Embryonic facial prominence (tissue), 1 donor: ENCODE measurements at regions not wholly inside any gene's neighbourhood (a gene's known extent, or its start where the extent isn't known, plus 50 kb on each side); places are given as distances from the start of the nearest gene placed in this dataset.
"Not testable (repeated sequence)": the region's sequence is repeated elsewhere in the genome, so short reads cannot be mapped to it uniquely, and the experiment has no call there.

Experiments
- DNase-seq: peaks from one replicate; pipeline ENCODE4 v3.0.0-alpha.2; 2016; ENCODE audit errors: extremely low spot score

DNA sequence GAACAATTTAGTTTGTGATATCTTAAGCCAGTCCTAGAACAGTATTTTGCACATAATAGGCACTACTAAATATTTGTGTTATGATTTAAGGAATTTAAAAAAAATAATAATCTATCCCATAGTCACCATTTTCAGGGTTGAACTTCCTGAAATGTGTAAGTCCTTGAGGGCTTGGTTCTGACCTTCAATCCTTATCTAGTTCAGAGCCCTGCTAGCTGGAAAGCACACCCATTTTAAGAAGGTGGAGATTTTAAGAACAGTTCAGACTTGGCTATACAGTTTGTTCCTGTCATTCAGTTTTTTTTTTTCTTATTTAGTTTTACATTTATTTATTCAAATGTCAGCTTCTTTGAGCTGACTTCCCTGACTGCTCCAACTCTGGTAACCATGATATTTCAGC is 183.4 kb upstream of the MAGI2 start:
- DNase-seq, result no peak

GRCh38 chr7:79625921-79626320 is 172.5 kb upstream of the MAGI2 start:
- DNase-seq, result not testable (repeated sequence)

GRCh38 chr7:79624336-79624735 is 170.9 kb upstream of the MAGI2 start:
- no peak for DNase-seq

DNA sequence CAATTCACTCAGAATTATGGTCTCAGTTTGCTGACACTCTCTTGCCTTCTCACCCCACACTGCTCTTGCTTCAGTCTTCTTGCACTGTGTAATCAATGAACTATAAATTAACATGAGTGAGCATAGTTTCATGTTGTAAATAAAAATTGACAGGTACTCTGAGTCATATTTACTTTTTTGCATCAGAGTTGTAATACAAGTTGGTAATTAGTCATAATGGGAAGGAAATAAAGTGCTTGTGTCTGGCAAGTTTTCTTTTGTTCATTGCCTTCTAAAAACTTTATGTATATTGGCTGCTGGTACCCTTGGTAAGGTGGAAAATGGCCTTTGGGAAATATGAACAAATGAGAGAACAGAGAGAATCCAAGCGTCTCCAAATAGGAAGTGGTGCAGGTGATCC is 169.3 kb upstream of the MAGI2 start:
- DNase-seq, result no peak

GRCh38 chr7:79620291-79620690 is 166.8 kb upstream of the MAGI2 start:
- DNase-seq, result no peak

- DNase-seq, result no peak
Measured at GRCh38 chr7:79619216-79619615, 165.7 kb upstream of the MAGI2 start.

DNA sequence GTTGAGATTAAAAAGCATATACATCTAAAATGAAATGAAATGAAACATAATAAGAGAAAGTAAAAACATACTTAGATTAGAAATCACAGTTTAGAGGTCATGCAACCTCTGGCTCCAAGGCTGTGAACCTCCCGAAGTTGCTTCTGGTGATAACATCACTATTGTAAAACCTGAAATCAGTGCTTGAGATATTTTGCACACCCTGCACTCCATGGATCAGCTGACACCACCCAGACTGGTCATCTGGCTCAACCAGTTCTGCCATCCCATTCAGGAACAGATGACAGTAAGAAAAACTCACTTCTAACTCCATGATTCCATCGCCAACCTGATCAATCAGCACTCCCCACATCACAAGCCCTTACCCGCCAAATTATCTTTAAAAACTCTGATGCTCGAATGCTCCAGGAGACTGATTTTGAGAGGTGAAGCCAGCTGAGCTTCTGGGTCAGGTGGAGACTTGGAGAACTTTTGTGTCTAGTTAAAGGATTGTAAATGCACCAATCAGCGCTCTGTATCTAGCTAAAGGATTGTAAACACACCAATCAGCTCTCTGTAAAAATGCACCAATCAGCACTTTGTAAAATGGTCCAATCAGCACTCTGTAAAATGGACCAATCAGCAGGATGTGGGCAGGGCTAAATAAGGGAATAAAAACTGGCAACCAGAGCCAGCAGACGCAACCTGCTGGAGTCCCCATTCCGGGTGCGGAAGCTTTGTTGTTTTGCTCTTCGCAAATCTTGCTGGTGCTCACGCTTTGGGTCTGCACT is 162.6 kb upstream of the MAGI2 start:
- DNase-seq, result no peak

DNA sequence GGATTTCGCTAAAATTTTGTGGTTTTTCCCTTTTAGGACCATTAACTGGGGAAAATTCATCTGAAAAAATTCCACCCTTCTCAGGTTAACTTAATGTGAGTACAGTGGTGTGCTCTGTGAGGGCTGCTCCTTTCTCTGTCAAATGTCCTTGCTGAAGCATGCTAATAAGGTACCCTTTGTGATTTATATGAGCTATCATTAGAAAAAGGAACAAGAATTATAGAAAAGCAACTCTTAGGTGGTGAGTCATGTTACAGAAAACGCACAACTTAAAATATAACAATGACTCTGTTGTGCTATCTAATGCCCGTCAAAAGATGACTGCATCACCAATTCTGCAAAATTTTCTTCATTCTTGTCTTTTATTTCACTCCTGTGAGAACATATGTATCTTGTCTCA is 162.0 kb upstream of the MAGI2 start:
- DNase-seq, result no peak

- DNase-seq, result no peak
Measured at GRCh38 chr7:79612903-79613302, 159.4 kb upstream of the MAGI2 start.

- DNase-seq, result no peak
Measured at GRCh38 chr7:79612022-79612421, 158.6 kb upstream of the MAGI2 start.

DNA sequence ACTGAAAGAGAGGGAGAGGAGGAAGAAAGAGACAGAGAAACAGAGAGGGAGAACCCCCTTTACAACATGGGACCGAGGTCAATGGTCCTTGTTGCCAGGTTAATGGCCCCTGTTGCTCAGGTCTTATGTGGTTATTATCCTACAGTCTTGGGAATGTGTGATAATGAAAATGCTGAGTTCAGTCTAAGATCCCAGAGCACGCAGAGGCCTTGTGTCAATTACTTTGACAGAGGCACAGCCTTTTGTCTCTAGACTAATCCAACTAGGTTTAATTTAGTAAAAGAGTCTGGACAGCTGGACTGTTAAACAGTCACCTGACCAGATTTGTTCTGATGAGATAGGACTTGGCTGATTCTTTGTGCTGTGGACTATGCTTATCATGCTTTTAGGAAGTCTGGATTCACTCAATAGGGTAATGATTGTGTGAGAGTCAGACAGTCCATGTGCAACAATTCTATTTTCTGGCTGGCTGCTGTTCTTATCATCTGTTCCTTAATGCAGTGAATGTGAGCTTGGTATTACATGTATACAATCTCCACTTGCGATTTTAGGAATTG is 157.4 kb upstream of the MAGI2 start:
- no peak for DNase-seq

GRCh38 chr7:79610313-79610712 is 156.8 kb upstream of the MAGI2 start:
- DNase-seq, result no peak

DNA sequence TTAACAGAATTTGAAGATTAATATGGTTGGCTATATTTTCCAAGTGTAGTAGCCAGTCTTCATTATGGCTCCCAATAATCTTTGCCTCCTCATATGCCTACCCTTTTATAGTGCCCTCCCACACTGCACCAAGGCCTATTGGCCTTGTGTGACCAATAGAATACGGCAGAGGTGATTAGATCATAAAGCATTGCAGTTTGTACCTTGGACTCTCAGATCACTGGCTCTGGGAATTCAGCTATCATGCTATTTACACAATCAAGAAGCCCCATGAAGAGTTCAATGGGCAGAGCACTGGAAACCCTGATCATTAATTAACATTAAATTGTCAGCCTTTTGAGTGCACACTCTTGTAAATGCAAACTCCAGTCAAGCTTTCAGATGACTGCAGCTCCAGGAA is 154.5 kb upstream of the MAGI2 start:
- DNase-seq, result no peak

GRCh38 chr7:79604841-79605240 is 151.4 kb upstream of the MAGI2 start:
- no peak for DNase-seq

- DNase-seq, result no peak
Measured at GRCh38 chr7:79598351-79598750, 144.9 kb upstream of the MAGI2 start.

- not testable (repeated sequence) for DNase-seq
Measured at GRCh38 chr7:79594671-79595070, 141.2 kb upstream of the MAGI2 start.

DNA sequence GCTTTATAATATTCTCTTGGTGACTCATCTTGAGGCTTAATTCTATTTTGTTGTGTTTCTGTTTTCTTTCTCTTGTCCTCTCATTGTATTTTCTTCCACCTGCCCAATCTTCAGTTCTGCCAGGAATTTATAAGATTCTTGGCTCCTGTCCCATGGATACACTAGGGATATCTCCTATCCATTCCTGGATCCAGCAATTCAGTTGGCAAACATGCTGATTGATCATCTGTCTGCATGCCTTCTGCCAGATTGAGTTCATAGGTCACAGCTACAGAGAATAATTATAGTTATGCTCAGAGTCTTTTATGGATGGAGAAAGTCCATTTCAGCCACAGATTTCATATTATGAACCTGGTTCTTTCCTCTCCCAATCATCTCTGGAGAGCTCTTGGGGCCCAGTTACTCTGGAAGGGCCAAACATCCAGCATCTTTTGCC is 140.4 kb upstream of the MAGI2 start:
- DNase-seq, result no peak

GRCh38 chr7:79590916-79591623 is 137.6 kb upstream of the MAGI2 start:
- DNase-seq, result no peak

GRCh38 chr7:79590391-79590790 is 136.9 kb upstream of the MAGI2 start:
- no peak for DNase-seq

- no peak for DNase-seq
Measured at GRCh38 chr7:79570903-79571302, 117.4 kb upstream of the MAGI2 start.

- DNase-seq, result no peak
Measured at GRCh38 chr7:79563821-79564522, 110.5 kb upstream of the MAGI2 start.

GRCh38 chr7:79555571-79555970 is 102.1 kb upstream of the MAGI2 start:
- no peak for DNase-seq
